Spleen (tissue), 11 donors: ENCODE measurements at regions not wholly inside any gene's neighbourhood (a gene's known extent, or its start where the extent isn't known, plus 50 kb on each side); places are given as distances from the start of the nearest gene placed in this dataset.

Experiments
- DNase-seq: peaks from one replicate; pipeline ENCODE4 v3.0.0-alpha.2; 2020
- H3K27ac ChIP-seq, 8 donors: fragments of 200-600 bp; sonication (generic) in 7 of 8; 1 replicate in 4 of 8; 2 replicates in 4 of 8; pipeline versions ENCODE4 v1.5.0 to v1.8.0; 2016 to 2021; ENCODE audit warnings: inconsistent platforms in 4 of 8, mild to moderate bottlenecking in 4 of 8, moderate library complexity in 1 of 8
- H3K27me3 ChIP-seq, 7 donors: fragments of 200-600 bp; sonication (generic) in 6 of 7; replicated peaks in 1 of 7; 1 replicate in 4 of 7; 2 replicates in 3 of 7; pipeline versions ENCODE4 v1.5.0 to v1.8.0; 2016 to 2021; ENCODE audit warnings: inconsistent platforms in 3 of 7, mild to moderate bottlenecking in 1 of 7
- H3K36me3 ChIP-seq, 6 donors: fragments of 200-600 bp; sonication (generic) in 5 of 6; 1 replicate in 4 of 6; 2 replicates in 2 of 6; pipeline versions ENCODE4 v1.5.0 to v1.8.0; 2016 to 2021; ENCODE audit warnings: inconsistent platforms in 2 of 6
- H3K4me1 ChIP-seq, 6 donors: fragments of 200-600 bp; sonication (generic) in 5 of 6; 1 replicate in 3 of 6; 2 replicates in 3 of 6; pipeline versions ENCODE4 v1.5.0 to v1.8.0; 2016 to 2021; ENCODE audit warnings: inconsistent platforms in 3 of 6
- H3K4me3 ChIP-seq, 8 donors: fragments of 200-600 bp; sonication (generic) in 7 of 8; 1 replicate in 4 of 8; 2 replicates in 4 of 8; pipeline versions ENCODE4 v1.5.0 to v1.8.0; 2016 to 2021; ENCODE audit warnings: inconsistent platforms in 4 of 8, mild to moderate bottlenecking in 4 of 8, moderate library complexity in 2 of 8
- H3K9me3 ChIP-seq, 8 donors: fragments of 200-600 bp; sonication (generic) in 7 of 8; 1 replicate in 4 of 8; 2 replicates in 4 of 8; pipeline versions ENCODE4 v1.5.0 to v1.8.0; 2016 to 2021; ENCODE audit warnings: inconsistent platforms in 4 of 8
- CTCF ChIP-seq, 11 experiments: fragments of 200-600 bp in 7 of 11; fragments of 450-650 bp in 4 of 11; sonication (generic) in 4 of 11; IDR thresholded peaks in 8 of 11; conservative IDR thresholded peaks in 3 of 11; 1 replicate in 7 of 11; 2 replicates in 4 of 11; pipeline versions ENCODE4 v1.4.0 to v1.8.0; 2016 to 2021; ENCODE audit warnings: antibody characterized with exemption in 11 of 11, inconsistent platforms in 4 of 11, mild to moderate bottlenecking in 1 of 11
- POLR2A ChIP-seq, 3 donors: fragments of 450-650 bp; IDR thresholded peaks; one replicate each; pipeline ENCODE4 v1.5.1; 2017; ENCODE audit warnings: antibody characterized with exemption in 3 of 3, mild to moderate bottlenecking in 1 of 3
- POLR2AphosphoS5 ChIP-seq, 3 donors: sonication (generic); formaldehyde crosslinking; IDR thresholded peaks; one replicate each; pipeline ENCODE4 v1.5.1; 2017; ENCODE audit warnings: antibody characterized with exemption in 3 of 3
- WGBS, 5 donors: extraction: QIAGEN DNeasy Blood & Tissue Kit in 3 of 5; methylation state at CpG; one replicate each; pipeline versions ENCODE4 v1.1.5 to v1.1.7; 2013 to 2018; 5-methylcytosine and 5-hydroxymethylcytosine counted together
- intact Hi-C: fragments of 100-400 bp; cut with DNase I; formaldehyde crosslinking; loops from one replicate; pipeline ENCODE4 v1.15.0; 2023; ENCODE audit warnings: low total_unique reads
- small RNA-seq, 4 donors: library from RNA; depleted of rRNA; stranded (forward); fragments of <200 nt; gene quantifications; one replicate each; pipeline ENCODE3, GENCODE V24; 2016
- donor health status: healthy with polysubstance abuse.
- donor health status: DM: no; HTN: no; CAD: no; lungs with moderate emphysema.
- donor health status: DM: no; HTN: no; CAD: no.
- donor health status: Bipolar disorder and iron deficiency.
- donor health status: healthy.
- donor health status: DM: no; HTN: no; CAD: no.
- donor health status: DM: yes; HTN: yes; CAD: no.

- Histone ChIP-seq H3K9me3 (no peaks in the 10 kb centered on the region), H3K27me3 (no peaks in the 10 kb centered on the region), H3K4me3 (no peak overlapping the region), H3K36me3 (no peaks in the 10 kb centered on the region), H3K27ac (no peak overlapping the region), H3K4me1 (no peaks in the 10 kb centered on the region)
- intact Hi-C loops = no loop called here
- 56 to 91% (median 63%) methylated on average over 6 of the region's 6 CpGs for WGBS, 5 donors
- no peak for DNase-seq
- no peak for TF ChIP-seq POLR2A (IDR thresholded peaks at IDR 0.05)
- no peak for TF ChIP-seq POLR2AphosphoS5 (IDR thresholded peaks at IDR 0.05)
- no peak for TF ChIP-seq CTCF (IDR thresholded peaks at IDR 0.05 in 8 of 11, conservative IDR thresholded peaks at IDR 0.05 in 3 of 11)
Measured at GRCh38 chr9:1960342-1961042, 54.7 kb upstream of the SMARCA2 start.

GRCh38 chr9:1962122-1962521 is 53.0 kb upstream of the SMARCA2 start:
- intact Hi-C loops = no loop called here
- Histone ChIP-seq H3K4me1 (no peaks in the 10 kb centered on the region), H3K27me3 (no peaks in the 10 kb centered on the region), H3K36me3 (no peaks in the 10 kb centered on the region), H3K4me3 (no peak overlapping the region), H3K9me3 (no peaks in the 10 kb centered on the region), H3K27ac (peak overlapping the region in 1 of 8 donors; percentile 37)
- no peak for DNase-seq
- WGBS, 5 donors = 60 to 83% (median 77%) methylated on average over 2 of the region's 2 CpGs
- TF ChIP-seq POLR2AphosphoS5 (IDR thresholded peaks at IDR 0.05) = no peak
- TF ChIP-seq CTCF (IDR thresholded peaks at IDR 0.05 in 8 of 11, conservative IDR thresholded peaks at IDR 0.05 in 3 of 11) = no peak
- TF ChIP-seq POLR2A (IDR thresholded peaks at IDR 0.05) = no peak

GRCh38 chr9:1962588-1963106 is 52.5 kb upstream of the SMARCA2 start:
- Histone ChIP-seq H3K36me3 (no peaks in the 10 kb centered on the region), H3K27me3 (no peaks in the 10 kb centered on the region), H3K4me3 (no peak overlapping the region), H3K4me1 (no peaks in the 10 kb centered on the region), H3K27ac (no peak overlapping the region), H3K9me3 (no peaks in the 10 kb centered on the region)
- intact Hi-C loops = no loop called here
- TF ChIP-seq POLR2AphosphoS5 (IDR thresholded peaks at IDR 0.05) = no peak
- no peak for TF ChIP-seq POLR2A (IDR thresholded peaks at IDR 0.05)
- TF ChIP-seq CTCF (IDR thresholded peaks at IDR 0.05 in 8 of 11, conservative IDR thresholded peaks at IDR 0.05 in 3 of 11) = no peak
- no peak for DNase-seq

GRCh38 chr9:1964093-1964492 is 51.1 kb upstream of the SMARCA2 start:
- H3K4me1 ChIP-seq = no peaks in the 10 kb centered on the region
- no peak overlapping the region for H3K27ac ChIP-seq
- H3K36me3 ChIP-seq = no peaks in the 10 kb centered on the region
- no peaks in the 10 kb centered on the region for H3K9me3 ChIP-seq
- no peaks in the 10 kb centered on the region for H3K27me3 ChIP-seq
- no peak for TF ChIP-seq CTCF (IDR thresholded peaks at IDR 0.05 in 8 of 11, conservative IDR thresholded peaks at IDR 0.05 in 3 of 11)
- TF ChIP-seq POLR2AphosphoS5 (IDR thresholded peaks at IDR 0.05) = no peak
- no peak for TF ChIP-seq POLR2A (IDR thresholded peaks at IDR 0.05)
- no peak for DNase-seq
- intact Hi-C loops = no loop called here
- WGBS, 5 donors = 65 to 84% (median 73%) methylated on average over 2 of the region's 2 CpGs
- H3K4me3 ChIP-seq = no peak overlapping the region

Small RNA genes lying in the stretch of these regions (small RNA-seq; reads per million reads assigned to genes)
- 0 reads per million in 4 donors for gene RNA5SP279
